Suprapubic skin (tissue), 4 donors: ENCODE measurements at regions not wholly inside any gene's neighbourhood (a gene's known extent, or its start where the extent isn't known, plus 50 kb on each side); places are given as distances from the start of the nearest gene placed in this dataset.

Experiments used
- DNase-seq, 2 donors: peaks; one replicate each; pipeline ENCODE4 v3.0.0-alpha.2; 2019; ENCODE audit warnings: low spot score in 2 of 2
- H3K27ac ChIP-seq: fragments of 200-600 bp; sonication (generic); one replicate; pipeline ENCODE4 v1.5.1; 2019
- H3K27me3 ChIP-seq: fragments of 200-600 bp; sonication (generic); one replicate; pipeline ENCODE4 v1.5.1; 2019
- H3K36me3 ChIP-seq: fragments of 200-600 bp; sonication (generic); one replicate; pipeline ENCODE4 v1.5.1; 2019
- H3K4me1 ChIP-seq: fragments of 200-600 bp; sonication (generic); one replicate; pipeline ENCODE4 v1.5.1; 2019
- H3K4me3 ChIP-seq: fragments of 200-600 bp; sonication (generic); one replicate; pipeline ENCODE4 v1.5.1; 2019; ENCODE audit warnings: mild to moderate bottlenecking
- H3K9me3 ChIP-seq: fragments of 200-600 bp; sonication (generic); one replicate; pipeline ENCODE4 v1.5.1; 2019
- EP300 ChIP-seq: sonication (generic); formaldehyde crosslinking; IDR thresholded peaks from one replicate; pipeline ENCODE4 v1.6.1; 2017; ENCODE audit warnings: antibody characterized with exemption
- POLR2A ChIP-seq, 2 donors: fragments of 450-650 bp; IDR thresholded peaks; one replicate each; pipeline ENCODE4 v1.6.1; 2017; ENCODE audit warnings: antibody characterized with exemption in 2 of 2, mild to moderate bottlenecking in 2 of 2, moderate library complexity in 2 of 2
- POLR2AphosphoS5 ChIP-seq, 3 donors: sonication (generic); formaldehyde crosslinking; IDR thresholded peaks; one replicate each; pipeline ENCODE4 v1.6.1; 2017; ENCODE audit warnings: antibody characterized with exemption in 3 of 3
- WGBS: methylation state at CpG from one replicate; pipeline ENCODE4 v1.1.5; 2018; 5-methylcytosine and 5-hydroxymethylcytosine counted together
- TF ChIP-seq, protein P1 (sequence below), 2 donors: fragments of 200-600 bp in 1 of 2; fragments of 450-650 bp in 1 of 2; sonication (generic) in 1 of 2; IDR thresholded peaks; one replicate each; pipeline ENCODE4 v1.5.1; 2016 to 2019; ENCODE audit warnings: antibody characterized with exemption in 2 of 2, mild to moderate bottlenecking in 1 of 2, moderate library complexity in 1 of 2

DNA sequence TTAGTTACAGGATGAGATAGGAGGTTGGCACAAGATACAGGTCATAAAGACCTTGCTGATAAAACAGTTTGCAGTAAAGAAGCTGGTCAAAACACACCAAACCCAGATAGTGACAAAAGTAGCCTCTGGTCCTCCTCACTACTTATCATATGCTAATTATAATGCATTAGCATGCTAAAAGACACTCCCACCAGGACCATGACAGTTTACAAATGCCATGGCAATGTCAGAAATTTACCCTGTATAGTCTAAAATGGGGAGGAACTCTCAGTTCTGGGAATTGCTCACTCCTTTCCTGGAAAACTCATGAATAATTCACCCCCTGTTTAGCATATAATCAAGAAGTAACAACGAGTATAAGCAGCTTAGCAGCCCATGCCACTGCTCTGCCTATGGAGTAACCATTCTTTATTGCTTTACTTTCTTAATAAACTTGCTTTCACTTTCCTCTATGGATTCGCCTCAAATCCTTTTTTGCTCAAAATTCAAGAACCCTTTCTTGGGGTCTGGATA lies 1254.4 kb downstream of the PCDH7 start:
- H3K27me3 ChIP-seq = no peaks in the 10 kb centered on the region
- H3K9me3 ChIP-seq = no peaks in the 10 kb centered on the region
- no peaks in the 10 kb centered on the region for H3K36me3 ChIP-seq
- no peak overlapping the region for H3K4me3 ChIP-seq
- no peak overlapping the region for H3K27ac ChIP-seq
- TF ChIP-seq, protein P1, sequence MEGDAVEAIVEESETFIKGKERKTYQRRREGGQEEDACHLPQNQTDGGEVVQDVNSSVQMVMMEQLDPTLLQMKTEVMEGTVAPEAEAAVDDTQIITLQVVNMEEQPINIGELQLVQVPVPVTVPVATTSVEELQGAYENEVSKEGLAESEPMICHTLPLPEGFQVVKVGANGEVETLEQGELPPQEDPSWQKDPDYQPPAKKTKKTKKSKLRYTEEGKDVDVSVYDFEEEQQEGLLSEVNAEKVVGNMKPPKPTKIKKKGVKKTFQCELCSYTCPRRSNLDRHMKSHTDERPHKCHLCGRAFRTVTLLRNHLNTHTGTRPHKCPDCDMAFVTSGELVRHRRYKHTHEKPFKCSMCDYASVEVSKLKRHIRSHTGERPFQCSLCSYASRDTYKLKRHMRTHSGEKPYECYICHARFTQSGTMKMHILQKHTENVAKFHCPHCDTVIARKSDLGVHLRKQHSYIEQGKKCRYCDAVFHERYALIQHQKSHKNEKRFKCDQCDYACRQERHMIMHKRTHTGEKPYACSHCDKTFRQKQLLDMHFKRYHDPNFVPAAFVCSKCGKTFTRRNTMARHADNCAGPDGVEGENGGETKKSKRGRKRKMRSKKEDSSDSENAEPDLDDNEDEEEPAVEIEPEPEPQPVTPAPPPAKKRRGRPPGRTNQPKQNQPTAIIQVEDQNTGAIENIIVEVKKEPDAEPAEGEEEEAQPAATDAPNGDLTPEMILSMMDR (IDR thresholded peaks at IDR 0.05) = no peak
- no peak for TF ChIP-seq POLR2AphosphoS5 (IDR thresholded peaks at IDR 0.05)
- no peak for TF ChIP-seq EP300
- no peak for TF ChIP-seq POLR2A (IDR thresholded peaks at IDR 0.05)
- WGBS = 75% methylated on average over 2 of the region's 2 CpGs
- DNase-seq = no peak
- no peaks in the 10 kb centered on the region for H3K4me1 ChIP-seq

DNA sequence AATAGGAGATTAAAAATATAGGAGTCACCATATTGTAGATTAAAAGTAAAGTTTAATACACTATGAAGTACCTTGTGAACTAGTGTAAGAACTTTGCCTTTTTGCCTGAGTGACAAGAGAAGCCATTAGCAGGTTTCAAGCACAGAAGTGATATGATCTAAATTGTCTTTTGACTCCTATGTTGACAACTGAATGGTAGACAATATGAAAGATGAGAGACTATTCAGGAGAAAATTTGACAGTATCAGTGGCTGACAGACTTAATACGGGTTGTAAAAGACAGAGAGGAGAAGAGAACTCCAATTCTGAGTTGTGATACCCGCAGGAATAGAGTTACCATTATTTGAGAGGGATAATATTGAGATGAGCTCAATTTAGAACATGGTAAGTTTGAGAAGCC lies 1259.8 kb downstream of the PCDH7 start:
- no peaks in the 10 kb centered on the region for H3K27me3 ChIP-seq
- H3K4me1 ChIP-seq = no peaks in the 10 kb centered on the region
- H3K27ac ChIP-seq = no peak overlapping the region
- DNase-seq = no peak
- no peaks in the 10 kb centered on the region for H3K9me3 ChIP-seq
- 89% methylated on average over 2 of the region's 2 CpGs for WGBS
- H3K36me3 ChIP-seq = no peaks in the 10 kb centered on the region
- TF ChIP-seq POLR2A (IDR thresholded peaks at IDR 0.05) (no peak), POLR2AphosphoS5 (IDR thresholded peaks at IDR 0.05) (no peak), EP300 (no peak)
- TF ChIP-seq, protein P1 (IDR thresholded peaks at IDR 0.05) = no peak
- H3K4me3 ChIP-seq = no peak overlapping the region

DNA sequence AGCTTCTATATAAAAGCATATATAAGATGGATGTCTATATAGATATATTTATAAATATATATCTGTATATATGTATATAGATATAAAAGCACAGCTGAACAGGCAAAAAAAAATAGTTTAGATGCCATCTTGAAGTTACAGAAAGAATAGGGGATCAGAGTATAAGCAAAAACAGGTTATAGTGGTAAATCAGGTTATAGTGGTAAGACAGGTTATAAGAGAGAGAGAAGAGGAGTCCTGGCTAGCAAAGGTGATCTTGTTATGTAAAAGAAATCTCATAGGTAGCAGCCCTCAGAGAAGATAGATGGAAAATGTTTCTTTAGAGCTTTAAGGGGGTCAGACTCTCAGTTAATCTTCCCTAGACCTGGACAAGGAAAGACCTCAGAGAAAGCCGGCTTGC lies 1263.1 kb downstream of the PCDH7 start:
- TF ChIP-seq, protein P1 (IDR thresholded peaks at IDR 0.05) = no peak
- TF ChIP-seq POLR2AphosphoS5 (IDR thresholded peaks at IDR 0.05) (no peak), EP300 (no peak), POLR2A (IDR thresholded peaks at IDR 0.05) (no peak)
- Histone ChIP-seq H3K4me1 (no peaks in the 10 kb centered on the region), H3K4me3 (no peak overlapping the region), H3K36me3 (no peaks in the 10 kb centered on the region), H3K27ac (no peak overlapping the region), H3K9me3 (no peaks in the 10 kb centered on the region), H3K27me3 (no peaks in the 10 kb centered on the region)
- no peak for DNase-seq
- WGBS = 76% methylated on average over 1 of the region's 1 CpG

DNA sequence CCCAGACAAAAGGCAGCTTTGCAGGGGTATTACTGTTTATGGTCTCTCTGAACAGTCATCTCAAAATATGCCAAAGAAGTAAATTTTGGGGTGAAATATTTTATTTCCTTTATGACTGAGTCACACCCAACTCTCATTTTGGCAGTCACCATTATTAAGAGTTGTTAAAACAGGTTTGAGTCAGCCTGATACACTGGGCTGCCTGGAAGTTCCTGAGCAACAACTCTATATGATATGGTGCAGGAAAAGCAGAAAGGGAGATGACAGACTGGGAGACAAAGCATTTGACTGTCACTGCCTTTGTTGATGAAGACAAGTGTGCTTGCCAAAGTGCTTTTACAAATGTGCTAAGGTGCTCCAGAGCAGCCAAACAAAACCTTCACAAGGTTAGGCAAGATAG lies 1263.5 kb downstream of the PCDH7 start:
- no peaks in the 10 kb centered on the region for H3K27me3 ChIP-seq
- H3K9me3 ChIP-seq = no peaks in the 10 kb centered on the region
- no peak for DNase-seq
- no peaks in the 10 kb centered on the region for H3K36me3 ChIP-seq
- H3K4me3 ChIP-seq = no peak overlapping the region
- no peak overlapping the region for H3K27ac ChIP-seq
- no peaks in the 10 kb centered on the region for H3K4me1 ChIP-seq
- TF ChIP-seq POLR2A (IDR thresholded peaks at IDR 0.05) (no peak), POLR2AphosphoS5 (IDR thresholded peaks at IDR 0.05) (no peak), EP300 (no peak)
- TF ChIP-seq, protein P1 (IDR thresholded peaks at IDR 0.05) = no peak

DNA sequence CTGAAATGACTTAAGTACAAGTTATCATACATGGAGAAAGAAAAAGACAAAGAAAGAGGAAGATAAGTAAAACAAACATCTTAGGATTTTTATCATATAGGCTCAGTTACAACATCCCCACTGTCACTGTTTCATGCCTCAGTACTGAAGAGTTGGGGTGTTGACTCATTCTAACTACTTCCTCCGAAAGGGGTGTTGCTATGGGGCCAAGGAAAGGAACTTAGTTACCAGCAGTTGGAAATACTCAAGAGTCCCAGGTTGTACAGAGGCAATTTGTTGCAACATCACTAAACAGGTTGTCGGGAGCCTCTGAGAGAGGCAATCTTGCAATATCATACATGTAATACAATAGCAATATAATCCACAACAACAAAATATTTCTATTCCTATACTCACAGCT lies 1264.7 kb downstream of the PCDH7 start:
- Histone ChIP-seq H3K36me3 (no peaks in the 10 kb centered on the region), H3K4me1 (no peaks in the 10 kb centered on the region), H3K27me3 (no peaks in the 10 kb centered on the region), H3K27ac (no peak overlapping the region), H3K9me3 (no peaks in the 10 kb centered on the region), H3K4me3 (no peak overlapping the region)
- WGBS = 78% methylated on average over 2 of the region's 2 CpGs
- DNase-seq = no peak
- TF ChIP-seq POLR2AphosphoS5 (IDR thresholded peaks at IDR 0.05) (no peak), POLR2A (IDR thresholded peaks at IDR 0.05) (no peak), EP300 (no peak)
- TF ChIP-seq, protein P1 (IDR thresholded peaks at IDR 0.05) = no peak
